SU-DHL-6 (cell line): ENCODE measurements at regions not wholly inside any gene's neighbourhood (a gene's known extent, or its start where the extent isn't known, plus 50 kb on each side); places are given as distances from the start of the nearest gene placed in this dataset.

Source experiments
- H2AFZ ChIP-seq: fragments of 200-600 bp; sonication (generic); 2 replicates; pipeline ENCODE4 v1.6.1; 2014; ENCODE audit warnings: low read depth, mild to moderate bottlenecking, moderate library complexity, mixed read lengths, antibody characterized with exemption, low read length; ENCODE audit not compliant: severe bottlenecking
- H3F3A ChIP-seq: fragments of 200-600 bp; shearing (Covaris generic); 2 replicates; pipeline ENCODE4 v1.6.0; 2016; ENCODE audit warnings: antibody characterized with exemption, mild to moderate bottlenecking; ENCODE audit not compliant: insufficient read depth
- H3K27ac ChIP-seq: fragments of 200-600 bp; sonication (generic); 2 replicates; pipeline ENCODE4 v1.5.1; 2016; ENCODE audit warnings: low read depth, mild to moderate bottlenecking, low read length, moderate library complexity, mixed read lengths
- H3K27me3 ChIP-seq: fragments of 200-600 bp; sonication (generic), shearing (Covaris generic); 2 replicates; pipeline ENCODE4 v1.6.0; 2014; ENCODE audit warnings: mild to moderate bottlenecking, low read length
- H3K36me3 ChIP-seq: fragments of 200-600 bp; sonication (generic); 2 replicates; pipeline ENCODE4 v1.6.1; 2014; ENCODE audit warnings: mild to moderate bottlenecking, low read length, mixed read lengths
- H3K4me2 ChIP-seq: fragments of 300-600, 200-600 bp; shearing (Covaris generic), sonication (generic); 2 replicates; pipeline ENCODE4 v1.6.0; 2014; ENCODE audit warnings: low read length, low read depth, mild to moderate bottlenecking; ENCODE audit not compliant: poor library complexity, severe bottlenecking
- H3K4me3 ChIP-seq: fragments of 200-600 bp; sonication (generic); 2 replicates; pipeline ENCODE4 v1.5.1; 2014; ENCODE audit warnings: antibody characterized with exemption, low read length, mild to moderate bottlenecking, mixed read lengths; ENCODE audit not compliant: insufficient read depth, poor library complexity, severe bottlenecking
- H3K79me2 ChIP-seq: fragments of 200-600 bp; sonication (generic); 2 replicates; pipeline ENCODE4 v1.6.1; 2014; ENCODE audit warnings: mild to moderate bottlenecking, low read length, moderate library complexity; ENCODE audit not compliant: insufficient read depth
- H3K9ac ChIP-seq: fragments of 200-600 bp; sonication (generic); 2 replicates; pipeline ENCODE4 v1.7.0; 2014; ENCODE audit warnings: mild to moderate bottlenecking, low read length
- H3K9me2 ChIP-seq: fragments of 200-600 bp; sonication (generic); replicated peaks from 2 replicates; pipeline ENCODE4 v1.6.1; 2014; ENCODE audit warnings: low read length; ENCODE audit not compliant: insufficient read depth
- H3K9me3 ChIP-seq: fragments of 200-600 bp; sonication (generic); 2 replicates; pipeline ENCODE4 v1.6.1; 2014; ENCODE audit warnings: low read length, mixed read lengths; ENCODE audit not compliant: insufficient read depth
- H4K20me1 ChIP-seq: fragments of 200-600 bp; sonication (generic); 2 replicates; pipeline ENCODE4 v1.6.1; 2014; ENCODE audit warnings: low read depth, mild to moderate bottlenecking, antibody characterized with exemption, low read length, moderate library complexity, mixed read lengths
- CTCF ChIP-seq: fragments of 200-600 bp; sonication (generic); IDR thresholded peaks from one replicate; pipeline ENCODE4 v1.5.1; 2017; ENCODE audit warnings: antibody characterized with exemption, mild to moderate bottlenecking, low read length, moderate library complexity; ENCODE audit not compliant: insufficient read depth, poor library complexity, severe bottlenecking
- EZH2phosphoT487 ChIP-seq: fragments of 200-600 bp; sonication (generic), shearing (Covaris generic); conservative IDR thresholded peaks from 2 replicates; pipeline ENCODE4 v1.6.1; 2018; ENCODE audit warnings: mild to moderate bottlenecking, antibody characterized with exemption, low read length, moderate library complexity, mixed read lengths

GRCh38 chr6:131450861-131451260 is 122.2 kb upstream of the ARG1 start:
- no peak for TF ChIP-seq CTCF
- TF ChIP-seq EZH2phosphoT487, result no peak
- no peaks in the 10 kb centered on the region for H4K20me1 ChIP-seq
- H2AFZ ChIP-seq, result no peak overlapping the region

GRCh38 chr6:131451321-131452144 is 121.5 kb upstream of the ARG1 start:
- H3K79me2 ChIP-seq, result no peaks in the 10 kb centered on the region
- no peaks in the 10 kb centered on the region for H3K9me3 ChIP-seq
- H3K9me2 ChIP-seq, result no peaks in the 10 kb centered on the region
- H3K4me3 ChIP-seq, result no peak overlapping the region
- no peak overlapping the region for H3K27ac ChIP-seq
- no peak for TF ChIP-seq CTCF
- no peak for TF ChIP-seq EZH2phosphoT487
- H3K9ac ChIP-seq, result no peak overlapping the region
- no peaks in the 10 kb centered on the region for H4K20me1 ChIP-seq
- no peak overlapping the region for H3K4me2 ChIP-seq
- no peaks in the 10 kb centered on the region for H3F3A ChIP-seq
- no peaks in the 10 kb centered on the region for H3K27me3 ChIP-seq
- H3K36me3 ChIP-seq, result no peaks in the 10 kb centered on the region
- H2AFZ ChIP-seq, result no peak overlapping the region

More at GRCh38 chr6:131450861-131451260, 122.2 kb upstream of the ARG1 start:
- no peaks in the 10 kb centered on the region for H3K9me2 ChIP-seq
- no peaks in the 10 kb centered on the region for H3K9me3 ChIP-seq
- no peak overlapping the region for H3K4me2 ChIP-seq
- no peaks in the 10 kb centered on the region for H3F3A ChIP-seq
- no peak overlapping the region for H3K4me3 ChIP-seq
- no peaks in the 10 kb centered on the region for H3K79me2 ChIP-seq
- no peak overlapping the region for H3K9ac ChIP-seq
- H3K36me3 ChIP-seq, result no peaks in the 10 kb centered on the region
- no peaks in the 10 kb centered on the region for H3K27me3 ChIP-seq
- no peak overlapping the region for H3K27ac ChIP-seq

- Histone ChIP-seq H3K27ac (no peak overlapping the region), H3F3A (no peaks in the 10 kb centered on the region), H4K20me1 (no peaks in the 10 kb centered on the region), H3K79me2 (no peaks in the 10 kb centered on the region), H3K4me3 (no peak overlapping the region), H3K9me2 (no peaks in the 10 kb centered on the region), H3K9me3 (no peaks in the 10 kb centered on the region), H3K36me3 (no peaks in the 10 kb centered on the region), H2AFZ (no peak overlapping the region), H3K4me2 (no peak overlapping the region), H3K27me3 (no peaks in the 10 kb centered on the region), H3K9ac (no peak overlapping the region)
- TF ChIP-seq CTCF (no peak), EZH2phosphoT487 (no peak)
Measured at GRCh38 chr6:131453803-131454202, 119.2 kb upstream of the ARG1 start.
